ENCODE measurements at regions not wholly inside any gene's neighbourhood (a gene's known extent, or its start where the extent isn't known, plus 50 kb on each side); places are given as distances from the start of the nearest gene placed in this dataset. TPM values are rescaled to one million over a fixed set of nuclear protein-coding genes. Genes with fewer than 3 reads are reported as not detected.

- CTCF ChIA-PET (ENCODE audit: low intra/inter-chr PET ratio) = no interaction called here
- ATAC-seq (no peak), DNase-seq (ENCODE audit: extremely low read depth in 1 of 4, low spot score in 3 of 4) (no peak), FAIRE-seq (no peak)
- Histone ChIP-seq H3K27me3 (ENCODE audit: control insufficient read depth in 2 of 2, insufficient read depth in 2 of 2, low read length in 2 of 2) (peaks cover 0 to 9% of the 10 kb centered on the region in 2 experiments; a peak in 2 of 5 replicates), H4K20me1 (replicated peaks; ENCODE audit: control insufficient read depth, insufficient read depth, low read length) (no peaks in the 10 kb centered on the region; the same call in 1 of the 2 replicates), H3K4me2 (ENCODE audit: insufficient read depth, low read length) (no peak overlapping the region), H3K9me1 (ENCODE audit: control insufficient read depth, insufficient read depth, low read length) (no peaks in the 10 kb centered on the region), H3K4me3 (no peak overlapping the region), H2AFZ (ENCODE audit: low read depth, low read length) (no peak overlapping the region), H3K27ac (ENCODE audit: extremely low read depth, low read depth, low read length) (no peak overlapping the region), H3K79me2 (ENCODE audit: control insufficient read depth, insufficient read depth, low read length) (no peaks in the 10 kb centered on the region), H3K4me1 (replicated peaks in 1 of 2; ENCODE audit: control insufficient read depth in 2 of 2, insufficient read depth in 2 of 2, low read length in 2 of 2) (no peaks in the 10 kb centered on the region), H3K36me3 (ENCODE audit: control insufficient read depth, insufficient read depth, low read length) (no peaks in the 10 kb centered on the region), H3K9ac (ENCODE audit: insufficient read depth in 1 of 2, low read depth in 2 of 2, low read length in 2 of 2) (no peak overlapping the region), H3K9me3 (replicated peaks; ENCODE audit: control insufficient read depth, insufficient read depth, low read depth, low read length) (no peaks in the 10 kb centered on the region)
- TF ChIP-seq ZNF561 (CRISPR knock-in tag; conservative IDR thresholded peaks at IDR 0.05) (no peak), RAD21 (CRISPR knock-in tag; conservative IDR thresholded peaks at IDR 0.05 in 1 of 2, IDR thresholded peaks at IDR 0.05 in 1 of 2) (peak in 1 of 2 experiments; percentile 17; a peak in 1 of 4 replicates), TBP (optimal IDR thresholded peaks at IDR 0.05; ENCODE audit: low read depth, low read length) (no peak), ZFP36 (IDR thresholded peaks at IDR 0.05; ENCODE audit: low read depth, low read length, partially characterized antibody) (peak; percentile 61), SMAD3 (CRISPR knock-in tag; conservative IDR thresholded peaks at IDR 0.05) (no peak), PTBP1 (IDR thresholded peaks at IDR 0.05; ENCODE audit: low read depth, low read length) (no peak), CTCFL (IDR thresholded peaks at IDR 0.05; ENCODE audit: borderline replicate concordance, insufficient read depth, low read depth, low read length, poor library complexity, severe bottlenecking) (no peak), CCNT2 (IDR thresholded peaks at IDR 0.05; ENCODE audit: borderline replicate concordance, extremely low read depth, insufficient read length, low read depth, low read length) (no peak), EGR1 (conservative IDR thresholded peaks at IDR 0.05) (no peak), MAFG (tag; conservative IDR thresholded peaks at IDR 0.05) (no peak)
- in situ Hi-C loops (cut with MboI) (no loop called here), intact Hi-C loops (cut with micrococcal nuclease) (no loop called here)
- no TSS peak for BruUV-seq (replicated peaks)
- POLR2A ChIA-PET = no interaction called here
- 2% methylated on average over 5 of the region's 5 CpGs for WGBS (ENCODE audit: insufficient coverage, low coverage, missing lambda C conversion rate)
Observed at GRCh38 chr17:6177941-6178694, 107.9 kb downstream of the WSCD1 start.

Small RNA genes in the stretch of these regions (small RNA-seq; reads per million reads assigned to genes)
- not detected for gene RNU6-1264P

All from K562 (cell line).